Mesodermal cell (in vitro differentiated cells): ENCODE measurements at regions not wholly inside any gene's neighbourhood (a gene's known extent, or its start where the extent isn't known, plus 50 kb on each side); places are given as distances from the start of the nearest gene placed in this dataset.

Source experiments
- H3K27ac ChIP-seq: 2 replicates; pipeline ENCODE4 v1.7.0; 2013; ENCODE audit warnings: mild to moderate bottlenecking, low read depth, low read length, moderate library complexity; ENCODE audit not compliant: severe bottlenecking
- H3K36me3 ChIP-seq: 2 replicates; pipeline ENCODE4 v1.7.1; 2013; ENCODE audit warnings: mild to moderate bottlenecking, low read length, moderate library complexity; ENCODE audit not compliant: control insufficient read depth, insufficient read depth
- H3K4me1 ChIP-seq: one replicate; pipeline ENCODE4 v1.7.1; 2013; ENCODE audit warnings: mild to moderate bottlenecking, low read length; ENCODE audit not compliant: insufficient read depth, control insufficient read depth, poor library complexity, severe bottlenecking
- H3K4me3 ChIP-seq: 2 replicates; pipeline ENCODE4 v1.7.0; 2013; ENCODE audit warnings: low read length, control low read depth, mild to moderate bottlenecking; ENCODE audit not compliant: insufficient read depth, poor library complexity, severe bottlenecking; ENCODE audit errors: extremely low read depth
- H3K9me3 ChIP-seq: 2 replicates; pipeline ENCODE4 v1.7.1; 2013; ENCODE audit warnings: mild to moderate bottlenecking, low read length, moderate library complexity; ENCODE audit not compliant: control insufficient read depth
- WGBS, 2 experiments: methylation state at CpG; one replicate each; pipeline ENCODE4 v1.1.5; 2013; ENCODE audit warnings: missing lambda C conversion rate in 2 of 2; ENCODE audit not compliant: insufficient coverage in 2 of 2; 5-methylcytosine and 5-hydroxymethylcytosine counted together

GRCh38 chr18:39773646-39774045 lies 2181.4 kb upstream of the PIK3C3 start:
- Histone ChIP-seq H3K36me3 (no peaks in the 10 kb centered on the region), H3K4me1 (no peaks in the 10 kb centered on the region), H3K9me3 (no peaks in the 10 kb centered on the region), H3K27ac (no peak overlapping the region), H3K4me3 (no peak overlapping the region)
- 100% methylated on average over 1 to 2 of the region's 2 CpGs for WGBS, 2 experiments

- no peaks in the 10 kb centered on the region for H3K4me1 ChIP-seq
- no peak overlapping the region for H3K4me3 ChIP-seq
- no peaks in the 10 kb centered on the region for H3K9me3 ChIP-seq
- H3K36me3 ChIP-seq: no peaks in the 10 kb centered on the region
- WGBS, 2 experiments: 67 to 100% methylated on average over 1 of the region's 1 CpG
- H3K27ac ChIP-seq: no peak overlapping the region
Measured at GRCh38 chr18:39772155-39772919, 2182.7 kb upstream of the PIK3C3 start.

GRCh38 chr18:39770399-39770798 lies 2184.6 kb upstream of the PIK3C3 start:
- H3K36me3 ChIP-seq: no peaks in the 10 kb centered on the region
- no peak overlapping the region for H3K27ac ChIP-seq
- no peaks in the 10 kb centered on the region for H3K9me3 ChIP-seq
- no peak overlapping the region for H3K4me3 ChIP-seq
- WGBS, 2 experiments: 100% methylated on average over 1 of the region's 1 CpG; no CpG with 5 or more reads in 1 of the 2 experiments
- no peaks in the 10 kb centered on the region for H3K4me1 ChIP-seq

- H3K4me1 ChIP-seq: no peaks in the 10 kb centered on the region
- H3K9me3 ChIP-seq: no peaks in the 10 kb centered on the region
- H3K4me3 ChIP-seq: no peak overlapping the region
- H3K27ac ChIP-seq: no peak overlapping the region
- no peaks in the 10 kb centered on the region for H3K36me3 ChIP-seq
Measured at GRCh38 chr18:39764873-39765272, 2190.2 kb upstream of the PIK3C3 start.

GRCh38 chr18:39761273-39761672 lies 2193.8 kb upstream of the PIK3C3 start:
- 100% methylated on average over 1 of the region's 1 CpG; no CpG with 5 or more reads in 1 of the 2 experiments for WGBS, 2 experiments
- no peaks in the 10 kb centered on the region for H3K9me3 ChIP-seq

GRCh38 chr18:39759926-39760325 lies 2194.3 kb upstream of the CELF4 start:
- WGBS, 2 experiments: no CpG with 5 or more reads among the region's 3 CpGs
- H3K27ac ChIP-seq: no peak overlapping the region
- no peaks in the 10 kb centered on the region for H3K4me1 ChIP-seq
- H3K4me3 ChIP-seq: no peak overlapping the region
- no peaks in the 10 kb centered on the region for H3K36me3 ChIP-seq
- no peaks in the 10 kb centered on the region for H3K9me3 ChIP-seq

More at GRCh38 chr18:39761273-39761672, 2193.8 kb upstream of the PIK3C3 start:
- Histone ChIP-seq H3K36me3 (no peaks in the 10 kb centered on the region), H3K27ac (no peak overlapping the region), H3K4me1 (no peaks in the 10 kb centered on the region), H3K4me3 (no peak overlapping the region)

GRCh38 chr18:39753178-39753577 lies 2187.6 kb upstream of the CELF4 start:
- Histone ChIP-seq H3K9me3 (peaks cover 9% of the 10 kb centered on the region), H3K4me1 (no peaks in the 10 kb centered on the region), H3K4me3 (no peak overlapping the region), H3K36me3 (no peaks in the 10 kb centered on the region), H3K27ac (no peak overlapping the region)
- 90 to 92% methylated on average over 3 to 4 of the region's 4 CpGs for WGBS, 2 experiments

- 47 to 83% methylated on average over 1 to 2 of the region's 2 CpGs for WGBS, 2 experiments
Measured at GRCh38 chr18:39752351-39752750, 2186.8 kb upstream of the CELF4 start.

GRCh38 chr18:39751921-39752320 lies 2186.3 kb upstream of the CELF4 start:
- H3K4me3 ChIP-seq: no peak overlapping the region
- H3K4me1 ChIP-seq: no peaks in the 10 kb centered on the region
- no peak overlapping the region for H3K27ac ChIP-seq
- WGBS, 2 experiments: 91 to 92% methylated on average over 2 to 4 of the region's 4 CpGs
- peaks cover 9% of the 10 kb centered on the region for H3K9me3 ChIP-seq
- no peaks in the 10 kb centered on the region for H3K36me3 ChIP-seq

More at GRCh38 chr18:39752351-39752750, 2186.8 kb upstream of the CELF4 start:
- H3K27ac ChIP-seq: no peak overlapping the region
- no peak overlapping the region for H3K4me3 ChIP-seq
- H3K36me3 ChIP-seq: no peaks in the 10 kb centered on the region
- no peaks in the 10 kb centered on the region for H3K4me1 ChIP-seq
- H3K9me3 ChIP-seq: peaks cover 9% of the 10 kb centered on the region

- H3K27ac ChIP-seq: no peak overlapping the region
- no peaks in the 10 kb centered on the region for H3K4me1 ChIP-seq
- peaks cover 9% of the 10 kb centered on the region for H3K9me3 ChIP-seq
- no CpG with 5 or more reads among the region's 1 CpG for WGBS, 2 experiments
- no peaks in the 10 kb centered on the region for H3K36me3 ChIP-seq
- no peak overlapping the region for H3K4me3 ChIP-seq
Measured at GRCh38 chr18:39751161-39751560, 2185.6 kb upstream of the CELF4 start.

GRCh38 chr18:39749154-39749553 lies 2183.6 kb upstream of the CELF4 start:
- H3K27ac ChIP-seq: no peak overlapping the region
- no peak overlapping the region for H3K4me3 ChIP-seq
- 91 to 92% methylated on average over 2 of the region's 2 CpGs for WGBS, 2 experiments
- no peaks in the 10 kb centered on the region for H3K36me3 ChIP-seq
- no peaks in the 10 kb centered on the region for H3K4me1 ChIP-seq
- peaks cover 9% of the 10 kb centered on the region for H3K9me3 ChIP-seq
